ENCODE measurements at regions not wholly inside any gene's neighbourhood (a gene's known extent, or its start where the extent isn't known, plus 50 kb on each side); places are given as distances from the start of the nearest gene placed in this dataset.
A peak's percentile ranks its signal among the peaks of the same experiment; 100 is the strongest.

DNA sequence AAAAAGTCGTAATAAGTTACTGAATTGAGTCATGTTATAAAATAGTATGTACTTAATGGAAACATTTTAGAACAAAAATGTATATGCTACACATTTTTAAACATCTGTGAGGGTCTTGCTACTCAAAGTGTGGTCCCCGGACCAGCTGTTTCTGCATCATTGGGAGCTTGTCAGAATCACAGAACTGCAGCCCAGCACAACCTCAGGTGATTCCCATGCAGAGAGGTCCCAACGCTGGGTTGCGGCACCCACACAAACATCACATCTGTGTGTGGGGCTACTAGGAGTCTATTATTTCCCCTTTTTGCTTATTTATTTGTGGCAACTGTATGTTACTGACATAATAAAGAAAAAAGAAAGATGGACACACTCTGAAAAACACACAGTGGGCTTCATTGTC lies 146.6 kb downstream of the BMS1 start:
- Histone ChIP-seq H3K27ac (no peak overlapping the region), H3K36me3 (no peaks in the 10 kb centered on the region), H3K27me3 (no peaks in the 10 kb centered on the region), H3K4me3 (no peak overlapping the region), H3K4me1 (peaks cover 12% of the 10 kb centered on the region), H3K9me3 (no peaks in the 10 kb centered on the region)
- intact Hi-C loops (cut with DNase I): no loop called here
- no peak for DNase-seq (ENCODE audit: extremely low spot score in 2 of 2)
- TF ChIP-seq POLR2AphosphoS5 (IDR thresholded peaks at IDR 0.05; ENCODE audit: insufficient read depth in 1 of 2, low read depth in 1 of 2) (no peak), POLR2A (IDR thresholded peaks at IDR 0.05) (no peak)
- TF ChIP-seq, protein P1, sequence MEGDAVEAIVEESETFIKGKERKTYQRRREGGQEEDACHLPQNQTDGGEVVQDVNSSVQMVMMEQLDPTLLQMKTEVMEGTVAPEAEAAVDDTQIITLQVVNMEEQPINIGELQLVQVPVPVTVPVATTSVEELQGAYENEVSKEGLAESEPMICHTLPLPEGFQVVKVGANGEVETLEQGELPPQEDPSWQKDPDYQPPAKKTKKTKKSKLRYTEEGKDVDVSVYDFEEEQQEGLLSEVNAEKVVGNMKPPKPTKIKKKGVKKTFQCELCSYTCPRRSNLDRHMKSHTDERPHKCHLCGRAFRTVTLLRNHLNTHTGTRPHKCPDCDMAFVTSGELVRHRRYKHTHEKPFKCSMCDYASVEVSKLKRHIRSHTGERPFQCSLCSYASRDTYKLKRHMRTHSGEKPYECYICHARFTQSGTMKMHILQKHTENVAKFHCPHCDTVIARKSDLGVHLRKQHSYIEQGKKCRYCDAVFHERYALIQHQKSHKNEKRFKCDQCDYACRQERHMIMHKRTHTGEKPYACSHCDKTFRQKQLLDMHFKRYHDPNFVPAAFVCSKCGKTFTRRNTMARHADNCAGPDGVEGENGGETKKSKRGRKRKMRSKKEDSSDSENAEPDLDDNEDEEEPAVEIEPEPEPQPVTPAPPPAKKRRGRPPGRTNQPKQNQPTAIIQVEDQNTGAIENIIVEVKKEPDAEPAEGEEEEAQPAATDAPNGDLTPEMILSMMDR (IDR thresholded peaks at IDR 0.05): no peak

DNA sequence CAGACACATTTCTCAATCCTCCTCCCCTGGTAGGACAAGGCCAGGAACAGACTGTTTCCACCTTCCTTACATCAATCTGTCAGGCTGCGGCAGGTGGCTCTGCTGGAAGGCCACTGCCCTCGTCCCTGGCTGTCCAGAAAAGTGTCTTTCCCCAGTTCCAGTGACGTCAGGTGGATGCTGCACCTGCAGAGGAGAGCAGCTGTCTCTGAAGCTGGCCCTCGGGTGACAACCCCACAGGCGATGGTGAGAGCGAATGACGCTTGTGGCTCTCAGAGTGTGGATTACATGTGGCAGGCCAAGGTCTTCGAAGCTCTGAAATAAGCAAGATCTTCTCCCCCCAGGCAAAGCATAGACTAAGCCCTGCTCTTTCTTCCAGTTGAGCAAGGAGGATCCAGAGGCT lies 146.9 kb upstream of the RET start:
- no peaks in the 10 kb centered on the region for H3K9me3 ChIP-seq
- no peak overlapping the region for H3K27ac ChIP-seq
- peak in 1 of 2 donors; percentile 43 for DNase-seq (ENCODE audit: extremely low spot score in 2 of 2)
- peaks cover 12% of the 10 kb centered on the region for H3K4me1 ChIP-seq
- intact Hi-C loops (cut with DNase I): no loop called here
- H3K4me3 ChIP-seq: no peak overlapping the region
- TF ChIP-seq POLR2AphosphoS5 (IDR thresholded peaks at IDR 0.05; ENCODE audit: insufficient read depth in 1 of 2, low read depth in 1 of 2) (no peak), POLR2A (IDR thresholded peaks at IDR 0.05) (no peak)
- TF ChIP-seq, protein P1 (IDR thresholded peaks at IDR 0.05): no peak
- H3K36me3 ChIP-seq: no peaks in the 10 kb centered on the region
- H3K27me3 ChIP-seq: no peaks in the 10 kb centered on the region

DNA sequence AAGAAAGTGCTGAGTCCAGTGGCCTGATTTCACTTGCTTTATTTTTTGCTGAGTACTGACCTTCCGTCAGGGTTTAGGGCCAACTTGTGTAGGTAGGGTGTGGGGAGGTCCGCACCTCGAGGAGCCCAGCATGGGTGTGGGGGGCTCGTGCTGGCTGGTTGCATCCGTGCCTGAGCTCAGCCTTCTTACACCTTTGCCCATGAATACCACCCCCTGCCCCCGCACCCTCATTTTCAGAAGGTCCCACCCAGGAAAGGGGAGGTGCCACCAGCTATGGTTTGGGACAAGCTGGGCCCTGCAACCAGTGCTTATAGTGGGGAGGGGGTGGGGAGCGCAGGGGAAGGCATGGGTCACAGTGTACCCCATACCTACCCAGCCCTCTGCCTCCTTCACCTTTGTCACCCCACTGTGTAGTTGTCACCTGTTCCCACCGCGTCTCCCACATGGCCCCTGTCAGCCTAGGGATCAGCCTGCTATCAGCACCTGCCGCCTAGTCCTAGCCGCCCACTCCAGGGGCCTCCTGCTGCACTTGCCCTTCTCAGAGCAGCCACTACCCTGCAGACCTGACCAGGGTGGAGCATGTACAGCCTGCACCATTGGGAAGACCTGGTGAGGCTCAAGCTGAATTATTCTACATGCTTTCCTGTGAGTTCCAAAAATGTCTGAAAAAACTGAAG lies 146.2 kb upstream of the RET start:
- Histone ChIP-seq H3K27me3 (no peaks in the 10 kb centered on the region), H3K27ac (no peak overlapping the region), H3K36me3 (no peaks in the 10 kb centered on the region), H3K4me1 (peaks cover 12% of the 10 kb centered on the region), H3K9me3 (no peaks in the 10 kb centered on the region), H3K4me3 (no peak overlapping the region)
- DNase-seq (ENCODE audit: extremely low spot score in 2 of 2): peak in 1 of 2 donors; percentile 95
- no peak for TF ChIP-seq POLR2A (IDR thresholded peaks at IDR 0.05)
- TF ChIP-seq, protein P1 (IDR thresholded peaks at IDR 0.05): no peak
- TF ChIP-seq POLR2AphosphoS5 (IDR thresholded peaks at IDR 0.05; ENCODE audit: insufficient read depth in 1 of 2, low read depth in 1 of 2): no peak
- intact Hi-C loops (cut with DNase I): no loop called here

DNA sequence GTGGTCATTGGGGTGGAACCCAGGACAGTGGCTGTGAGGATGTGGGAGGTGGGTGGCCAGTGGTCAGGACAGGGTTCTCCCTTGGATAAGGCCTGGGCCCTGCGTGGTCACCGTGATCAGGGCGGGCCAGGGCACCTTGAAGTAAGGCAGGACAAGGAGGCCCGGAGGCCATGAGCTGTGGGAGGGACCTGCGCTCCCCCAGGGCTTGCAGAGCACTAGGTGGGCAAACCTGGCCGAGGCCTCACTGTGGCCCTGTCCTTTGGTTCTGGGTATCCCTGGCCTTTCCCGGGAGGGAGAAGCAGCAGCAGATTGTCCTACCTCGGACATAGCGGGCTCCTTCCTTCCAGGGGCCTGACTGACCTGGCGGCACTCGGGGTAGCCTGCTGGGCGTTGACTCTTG lies 144.8 kb upstream of the RET start:
- no peaks in the 10 kb centered on the region for H3K27me3 ChIP-seq
- no peak for DNase-seq (ENCODE audit: extremely low spot score in 2 of 2)

More for the DNA sequence above, 144.8 kb upstream of the RET start:
- H3K9me3 ChIP-seq: no peaks in the 10 kb centered on the region
- intact Hi-C loops (cut with DNase I): no loop called here
- no peak overlapping the region for H3K4me3 ChIP-seq
- TF ChIP-seq POLR2A (IDR thresholded peaks at IDR 0.05) (no peak), POLR2AphosphoS5 (IDR thresholded peaks at IDR 0.05; ENCODE audit: insufficient read depth in 1 of 2, low read depth in 1 of 2) (no peak)
- TF ChIP-seq, protein P1 (IDR thresholded peaks at IDR 0.05): no peak
- no peak overlapping the region for H3K27ac ChIP-seq
- peaks cover 12% of the 10 kb centered on the region for H3K4me1 ChIP-seq
- H3K36me3 ChIP-seq: no peaks in the 10 kb centered on the region

Measured in vagina (tissue), 2 donors.